HEK293 (cell line): ENCODE measurements at regions not wholly inside any gene's neighbourhood (a gene's known extent, or its start where the extent isn't known, plus 50 kb on each side); places are given as distances from the start of the nearest gene placed in this dataset.

Experiments
- REST ChIP-seq: fragments of 450-650 bp; formaldehyde crosslinking; IDR thresholded peaks from 2 replicates; pipeline ENCODE4 v1.5.1; 2016; ENCODE audit warnings: missing biosample characterization, missing genetic modification characterization
- ZNF747 ChIP-seq: fragments of 450-650 bp; formaldehyde crosslinking; IDR thresholded peaks from 2 replicates; pipeline ENCODE4 v1.5.1; 2016; ENCODE audit warnings: missing biosample characterization, missing genetic modification characterization

- TF ChIP-seq ZNF747 (tag by site-specific recombination): no peak
- no peak for TF ChIP-seq REST (tag by site-specific recombination)
These were observed 147.8 kb downstream of the FBLN2 start for GRCh38 chr3:13696699-13697098.
